Cerebellar nuclear complex (tissue), 1 donor: ENCODE measurements at regions not wholly inside any gene's neighbourhood (a gene's known extent, or its start where the extent isn't known, plus 50 kb on each side); places are given as distances from the start of the nearest gene placed in this dataset.
"Not testable (repeated sequence)": the region's sequence is repeated elsewhere in the genome, so short reads cannot be mapped to it uniquely, and the experiment has no call there.

Experiments used
- DNase-seq, 2 experiments: peaks; one replicate each; lab custom pipeline; 2025; lab: John Stamatoyannopoulos, UW

DNA sequence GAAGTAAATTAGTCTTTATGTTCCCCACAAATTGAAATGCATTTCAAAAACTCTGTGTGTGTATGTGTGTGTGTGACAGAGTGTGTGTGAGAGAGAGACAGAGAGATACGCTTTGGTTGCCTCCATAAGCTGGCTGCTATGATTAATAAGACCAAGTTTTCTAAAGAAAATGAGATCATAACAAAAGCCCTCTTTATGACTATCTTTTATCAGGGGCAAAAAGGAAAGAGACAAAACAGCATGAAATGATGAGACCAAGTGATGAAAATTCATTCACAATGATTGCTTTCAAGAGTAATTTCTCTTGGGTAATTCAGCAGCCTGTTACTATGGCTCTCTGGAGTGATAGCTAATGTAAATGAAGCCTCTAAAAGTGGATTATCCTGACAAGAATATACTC, 277.6 kb upstream of the PLEKHG7 start:
- DNase-seq: no peak

DNA sequence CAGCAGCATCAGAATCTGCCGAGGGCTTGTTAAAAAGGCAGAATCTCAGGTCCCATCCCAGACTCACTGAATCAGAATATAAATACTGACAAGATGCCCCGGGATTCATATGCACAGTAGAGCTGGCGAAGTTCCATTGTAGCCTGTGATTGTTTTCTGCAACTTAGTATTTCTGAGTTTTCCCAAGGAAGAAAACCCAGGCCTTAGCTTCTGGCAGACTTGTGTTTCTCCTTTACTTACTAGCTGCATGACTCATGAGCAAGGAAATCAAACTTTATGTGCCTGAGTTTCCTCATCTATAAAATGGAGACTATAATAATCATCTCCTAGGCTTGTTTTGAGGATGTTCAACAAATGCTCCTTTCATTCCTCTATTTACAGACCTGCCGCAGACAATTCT, 278.5 kb upstream of the PLEKHG7 start:
- DNase-seq: no peak

DNA sequence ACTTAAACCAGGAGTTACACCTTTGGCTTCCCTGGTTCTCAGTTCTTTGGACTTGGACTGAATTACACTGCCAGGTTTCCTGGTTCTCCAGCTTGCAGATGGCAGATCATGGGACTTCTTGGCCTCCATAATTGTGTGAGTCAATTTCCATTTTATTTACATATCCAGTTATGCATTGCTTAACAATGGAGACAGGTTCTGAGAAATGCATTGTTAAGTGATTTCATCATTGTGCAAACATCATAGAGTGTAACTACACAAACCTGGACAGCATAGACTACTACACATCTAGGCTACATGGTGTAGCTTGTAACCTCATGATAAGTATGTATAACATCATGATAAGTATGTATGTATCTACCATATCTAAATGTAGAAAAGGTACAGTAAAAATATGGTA, 276.1 kb upstream of the BTG1 start:
- DNase-seq: no peak

DNA sequence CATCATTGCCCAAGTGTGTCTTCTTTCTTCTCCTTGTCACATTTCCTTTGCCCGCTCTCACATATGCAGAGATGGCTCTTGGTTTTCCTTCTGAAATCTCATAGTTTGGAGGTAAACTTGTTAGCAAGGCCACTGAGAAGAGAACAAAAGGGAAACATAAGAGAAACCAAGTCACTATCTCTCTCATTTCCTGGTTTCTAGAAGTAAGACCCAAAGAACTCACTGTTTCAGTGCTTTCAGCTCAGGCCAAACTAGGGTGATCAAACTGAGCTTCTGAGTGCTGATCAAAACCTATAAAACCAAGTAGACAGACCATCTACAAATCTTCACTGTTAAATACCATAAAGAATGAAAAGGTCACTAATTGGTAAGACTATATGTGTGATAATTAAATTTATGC, 275.4 kb upstream of the BTG1 start:
- DNase-seq: no peak

DNA sequence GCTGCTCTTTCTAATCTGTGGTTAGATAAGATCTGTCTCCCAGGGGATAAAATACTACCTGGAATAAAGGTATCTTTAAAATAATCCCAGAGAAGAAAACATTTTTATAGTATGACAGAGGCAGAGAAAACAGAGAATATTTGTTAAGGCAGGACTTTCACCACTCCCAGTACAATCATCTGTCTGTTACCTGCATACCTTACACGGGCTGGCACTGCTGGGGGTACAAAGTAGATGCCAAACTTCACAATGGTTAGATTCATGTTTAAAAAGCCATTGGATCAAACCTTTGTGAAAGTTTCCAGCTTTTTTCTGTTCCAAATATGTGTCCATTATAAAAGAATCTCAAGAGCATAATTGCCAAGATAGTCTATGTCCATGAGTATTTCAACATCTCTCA, 273.6 kb upstream of the BTG1 start:
- no peak for DNase-seq

- DNase-seq: no peak
These were observed 272.7 kb upstream of the BTG1 start for GRCh38 chr12:92418381-92418780.

GRCh38 chr12:92417373-92417772, 271.7 kb upstream of the BTG1 start:
- DNase-seq: no peak

GRCh38 chr12:92416385-92416812, 270.8 kb upstream of the BTG1 start:
- DNase-seq: no peak

- no peak for DNase-seq
These were observed 268.8 kb upstream of the BTG1 start for GRCh38 chr12:92414170-92415070.

DNA sequence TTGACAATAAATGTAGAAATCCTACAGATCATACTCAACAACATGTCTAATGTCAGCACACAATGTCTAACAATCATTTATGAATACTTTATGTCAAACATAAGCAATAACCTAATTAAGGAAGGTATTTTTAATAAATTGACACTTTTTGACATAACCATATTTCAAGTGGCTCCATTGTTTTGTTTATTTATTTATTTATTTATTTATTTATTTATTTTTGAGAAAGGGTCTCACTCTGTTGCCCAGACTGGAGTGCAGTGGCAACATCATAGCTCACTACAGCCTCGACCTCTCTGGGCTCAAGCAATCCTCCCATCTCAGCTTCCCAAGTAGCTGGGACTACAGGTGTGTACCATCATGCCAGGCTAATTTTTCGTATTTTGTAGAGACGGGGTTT, 267.6 kb upstream of the BTG1 start:
- DNase-seq: no peak

GRCh38 chr12:92412856-92413255, 267.2 kb upstream of the BTG1 start:
- no peak for DNase-seq

- DNase-seq: peak; percentile 85 to 93
These were observed 266.0 kb upstream of the BTG1 start for GRCh38 chr12:92411687-92412086.

DNA sequence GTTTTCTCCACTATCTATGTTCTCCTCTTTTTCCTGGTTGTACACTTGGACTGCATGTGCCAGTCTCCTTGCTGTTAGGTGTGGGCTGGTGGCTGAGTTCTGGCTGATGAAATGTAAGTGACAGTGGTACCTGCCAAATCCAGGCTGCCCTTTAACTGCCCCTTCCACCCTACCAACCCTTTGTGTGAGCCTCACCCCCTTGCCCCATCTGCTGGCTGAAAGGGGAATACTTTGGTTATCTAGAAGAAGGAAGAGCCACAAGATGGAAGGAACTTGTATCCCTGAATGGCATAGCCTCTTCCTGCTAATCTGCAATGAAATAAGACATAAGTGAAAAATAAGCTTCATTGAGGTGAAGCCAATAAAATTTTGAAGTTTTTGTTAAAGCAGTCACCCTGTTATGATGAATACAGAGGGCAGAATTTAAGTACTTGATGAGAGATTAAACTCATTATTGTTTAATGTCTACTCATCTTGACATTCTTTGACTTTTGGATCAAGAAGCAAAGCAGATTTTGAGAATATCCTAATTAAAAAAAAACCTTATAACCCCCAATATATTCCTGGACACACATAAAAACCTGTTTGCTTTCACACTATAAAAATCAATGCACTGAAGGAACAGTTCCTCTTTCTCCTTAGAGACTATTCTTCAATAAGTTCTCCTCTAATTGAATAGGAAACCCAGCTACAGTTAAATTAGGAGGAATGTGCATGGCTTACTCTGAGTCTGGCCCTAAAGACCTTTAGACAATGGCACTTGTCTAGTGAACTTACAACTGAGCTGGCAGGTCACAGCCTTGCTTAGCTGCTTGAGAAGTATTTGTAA, 262.6 kb upstream of the BTG1 start:
- DNase-seq: no peak

DNA sequence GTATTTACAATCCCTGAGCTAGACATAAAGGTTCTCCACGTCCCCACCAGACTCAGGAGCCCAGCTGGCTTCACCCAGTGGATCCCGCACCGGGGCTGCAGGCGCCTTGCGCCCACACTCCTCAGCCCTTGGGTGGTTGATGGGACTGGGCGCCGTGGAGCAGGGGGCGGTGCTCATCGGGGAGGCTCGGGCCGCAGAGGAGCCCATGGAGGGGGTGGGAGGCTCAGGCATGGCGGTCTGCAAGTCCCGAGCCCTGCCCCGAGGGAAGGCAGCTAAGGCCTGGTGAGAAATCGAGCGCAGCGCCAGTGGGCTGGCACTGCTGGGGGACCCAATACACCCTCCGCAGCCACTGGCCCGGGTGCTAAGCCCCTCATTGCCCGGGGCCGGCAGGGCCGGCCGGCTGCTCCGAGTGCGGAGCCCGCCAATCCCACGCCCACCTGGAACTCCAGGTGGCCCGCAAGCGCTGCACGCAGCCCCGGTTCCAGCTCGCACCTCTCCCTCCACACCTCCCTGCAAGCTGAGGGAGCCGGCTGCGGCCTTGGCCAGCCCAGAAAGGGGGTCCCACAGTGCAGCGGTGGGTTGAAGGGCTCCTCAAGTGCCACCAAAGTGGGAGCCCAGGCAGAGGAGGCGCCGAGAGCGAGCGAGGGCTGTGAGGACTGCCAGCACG, 260.9 kb upstream of the BTG1 start:
- DNase-seq: not testable (repeated sequence)

DNA sequence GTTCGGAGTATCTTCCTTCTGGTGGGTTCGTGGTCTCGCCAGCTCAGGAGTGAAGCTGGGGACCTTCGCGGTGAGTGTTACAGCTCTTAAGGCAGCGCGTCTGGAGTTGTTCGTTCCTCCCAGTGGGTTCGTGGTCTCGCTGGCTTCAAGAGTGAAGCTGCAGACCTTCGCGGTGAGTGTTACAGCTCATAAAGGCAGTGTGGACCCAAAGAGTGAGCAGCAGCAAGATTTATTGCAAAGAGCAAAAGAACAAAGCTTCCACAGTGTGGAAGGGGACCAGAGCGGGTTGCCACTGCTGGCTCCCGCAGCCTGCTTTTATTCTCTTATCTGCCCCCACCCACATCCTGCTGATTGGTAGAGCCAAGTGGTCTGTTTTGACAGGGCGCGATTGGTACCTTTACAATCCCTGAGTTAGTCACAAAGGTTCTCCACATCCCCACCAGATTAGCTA, 260.2 kb upstream of the BTG1 start:
- not testable (repeated sequence) for DNase-seq

DNA sequence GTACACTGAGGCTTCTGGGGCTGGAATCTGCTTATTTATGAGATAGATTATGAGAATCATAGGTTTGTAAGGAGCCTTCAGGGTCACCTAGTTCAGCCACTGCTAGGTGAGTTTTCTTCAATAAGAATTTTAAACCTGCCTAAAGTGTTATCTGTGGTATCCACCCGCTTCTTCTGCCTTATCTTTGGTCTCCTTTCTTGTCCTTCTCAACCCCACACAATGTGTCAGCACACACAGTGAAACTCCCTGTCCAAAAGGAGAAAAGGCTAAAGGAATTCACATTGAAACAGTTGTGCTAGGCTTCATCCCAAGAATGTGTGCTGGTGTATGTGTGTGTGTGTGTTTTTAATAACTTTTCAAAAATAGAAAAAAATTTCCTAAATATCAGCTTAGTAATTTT, 259.3 kb upstream of the BTG1 start:
- DNase-seq: no peak

DNA sequence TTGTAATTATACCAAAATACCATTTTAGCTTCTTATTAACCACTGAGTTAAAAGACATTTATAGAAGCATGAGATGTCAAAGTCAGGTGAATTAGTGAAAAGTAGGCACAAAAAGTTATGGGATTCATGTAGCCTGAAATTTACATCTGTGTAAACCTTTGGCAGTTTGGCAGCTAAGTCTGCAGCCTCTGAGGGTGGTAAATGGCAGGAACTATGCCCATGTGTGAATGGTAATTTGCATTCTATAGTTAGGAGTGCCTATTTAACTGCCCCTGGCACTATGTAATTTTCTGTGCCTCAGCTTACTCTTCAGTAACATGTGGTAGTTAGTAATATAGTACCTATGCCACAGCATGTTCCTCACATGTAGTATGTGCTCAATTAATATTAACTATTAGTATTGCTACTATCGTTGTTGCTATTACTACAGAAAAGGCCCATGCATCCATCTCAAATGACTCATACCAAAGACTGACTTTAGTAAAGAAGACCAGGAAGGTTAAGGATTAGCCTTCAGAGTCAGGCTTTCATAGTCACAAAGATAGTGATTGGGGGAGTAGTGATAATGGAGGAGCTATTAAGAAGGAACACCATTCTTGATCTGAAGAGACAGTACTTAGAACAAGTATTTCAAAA, 258.7 kb upstream of the BTG1 start:
- DNase-seq: no peak

DNA sequence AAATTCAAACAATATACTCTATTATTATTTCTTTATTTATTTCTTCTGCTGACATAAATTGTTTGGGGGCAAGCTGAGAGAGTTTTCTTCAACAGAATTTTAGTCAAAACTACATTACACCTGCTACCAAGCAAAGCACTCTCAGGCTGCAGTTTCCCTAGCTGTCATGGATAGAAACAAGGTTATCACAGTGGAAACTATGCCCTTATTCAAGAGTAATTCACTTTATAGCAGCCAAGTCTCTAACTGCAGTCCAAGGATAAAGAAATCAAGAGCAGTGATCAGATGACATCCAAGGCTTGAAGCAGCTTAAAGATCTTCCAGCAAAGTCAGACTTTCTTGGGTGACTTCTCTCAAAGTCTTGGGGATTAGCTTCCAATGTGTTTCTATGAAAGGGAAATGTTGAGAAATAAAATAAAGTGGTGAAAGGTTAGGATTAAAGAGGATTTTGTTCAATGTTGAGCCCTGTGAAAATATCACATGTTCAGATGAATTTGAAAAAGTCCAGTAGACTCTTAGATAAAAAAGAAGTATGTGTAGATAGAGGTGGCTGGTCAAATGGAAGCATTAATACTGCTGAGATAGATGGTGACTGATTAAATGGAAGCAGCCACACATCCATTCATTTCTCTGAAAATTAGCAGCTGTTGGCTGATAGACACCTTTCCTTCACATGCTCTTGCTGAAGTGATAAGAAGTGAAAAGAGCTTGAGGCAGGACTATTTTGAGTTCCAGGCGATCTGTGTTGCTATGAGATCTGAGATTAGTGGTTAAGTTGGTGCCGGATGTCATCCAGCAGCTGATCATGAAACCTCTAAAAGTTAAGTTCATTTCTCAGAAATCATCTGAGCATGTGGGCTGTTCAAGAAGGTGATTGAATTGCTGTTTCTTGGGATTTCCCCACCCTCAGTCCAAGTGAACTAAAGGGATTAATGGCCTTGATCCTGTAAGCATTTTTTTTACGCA, 257.8 kb upstream of the BTG1 start:
- no peak for DNase-seq

- DNase-seq: no peak
These were observed 256.8 kb upstream of the BTG1 start for GRCh38 chr12:92402415-92402814.

DNA sequence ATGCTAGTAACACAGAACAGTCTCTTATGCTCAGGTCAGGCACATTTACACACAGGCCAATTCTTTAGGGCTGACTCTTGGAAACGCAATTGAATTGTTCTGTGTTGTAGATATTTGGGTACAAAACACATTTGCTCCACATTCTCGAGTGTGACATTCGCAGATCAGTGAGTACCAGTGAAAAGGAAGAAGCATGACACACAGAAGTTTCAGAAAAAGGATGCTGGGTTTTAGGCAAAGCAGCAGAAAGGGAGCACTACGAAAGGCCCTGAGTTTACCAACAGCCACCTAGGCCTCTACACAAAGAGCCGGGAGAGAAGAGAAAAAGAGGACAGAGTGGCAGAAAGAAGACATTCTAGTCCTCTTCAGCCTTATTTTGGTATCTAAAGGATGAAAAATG, 254.4 kb upstream of the BTG1 start:
- no peak for DNase-seq
